Vagina (tissue), 2 donors: ENCODE measurements at regions not wholly inside any gene's neighbourhood (a gene's known extent, or its start where the extent isn't known, plus 50 kb on each side); places are given as distances from the start of the nearest gene placed in this dataset.

Source experiments
- DNase-seq, 2 donors: peaks; one replicate each; pipeline ENCODE4 v3.0.0-alpha.2; 2017; ENCODE audit errors: extremely low spot score in 2 of 2
- H3K27ac ChIP-seq: fragments of 200-600 bp; sonication (generic); one replicate; pipeline ENCODE4 v1.5.1; 2019
- H3K27me3 ChIP-seq: fragments of 200-600 bp; sonication (generic); one replicate; pipeline ENCODE4 v1.5.1; 2019
- H3K36me3 ChIP-seq, 2 donors: fragments of 200-600 bp; sonication (generic); one replicate each; pipeline ENCODE4 v1.5.1; 2017 to 2019
- H3K4me1 ChIP-seq: fragments of 200-600 bp; sonication (generic); one replicate; pipeline ENCODE4 v1.5.1; 2019
- H3K4me3 ChIP-seq, 2 donors: fragments of 200-600 bp; sonication (generic); 1 replicate in 1 of 2; 2 replicates in 1 of 2; pipeline ENCODE4 v1.5.1; 2016 to 2019
- H3K9me3 ChIP-seq: fragments of 200-600 bp; sonication (generic); one replicate; pipeline ENCODE4 v1.5.1; 2019
- POLR2A ChIP-seq, 2 donors: fragments of 450-650 bp; IDR thresholded peaks; one replicate each; pipeline ENCODE4 v1.6.1; 2017; ENCODE audit warnings: antibody characterized with exemption in 2 of 2, mild to moderate bottlenecking in 2 of 2, moderate library complexity in 2 of 2
- POLR2AphosphoS5 ChIP-seq, 2 donors: sonication (generic); formaldehyde crosslinking; IDR thresholded peaks; one replicate each; pipeline ENCODE4 v1.9.0; 2017; ENCODE audit warnings: antibody characterized with exemption in 2 of 2, mild to moderate bottlenecking in 2 of 2, low read depth in 1 of 2; ENCODE audit not compliant: insufficient read depth in 1 of 2
- intact Hi-C: fragments of 100-400 bp; cut with DNase I; formaldehyde crosslinking; loops from one replicate; pipeline ENCODE4 v1.15.1; 2023
- TF ChIP-seq, protein P1 (sequence below), 3 experiments: fragments of 450-650 bp in 2 of 3; fragments of 200-600 bp in 1 of 3; sonication (generic) in 1 of 3; IDR thresholded peaks; one replicate each; pipeline ENCODE4 v1.5.1; 2017 to 2019; ENCODE audit warnings: antibody characterized with exemption in 3 of 3, mild to moderate bottlenecking in 2 of 3, moderate library complexity in 2 of 3

DNA sequence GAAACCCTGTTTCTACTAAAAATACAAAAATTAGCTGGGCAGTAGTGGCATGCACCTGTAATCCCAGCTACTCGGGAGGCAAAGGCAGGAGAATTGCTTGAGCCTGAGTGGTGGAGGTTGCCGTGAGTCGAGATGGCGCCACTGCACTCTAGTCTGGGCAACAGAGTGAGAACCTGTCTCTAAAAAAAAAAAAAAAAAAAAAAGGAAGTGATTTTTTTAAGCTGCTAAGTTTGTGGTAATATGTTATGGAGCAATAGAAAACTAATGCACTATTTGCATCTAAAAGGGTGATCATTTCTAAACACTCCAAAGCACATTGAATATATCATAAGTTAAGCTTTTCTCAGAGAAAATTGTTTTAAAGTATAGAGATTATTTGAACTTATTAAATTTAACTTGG is 244.8 kb upstream of the SPAG17 start:
- Histone ChIP-seq H3K27me3 (no peaks in the 10 kb centered on the region), H3K9me3 (no peaks in the 10 kb centered on the region), H3K4me3 (no peak overlapping the region), H3K27ac (no peak overlapping the region), H3K4me1 (no peaks in the 10 kb centered on the region), H3K36me3 (no peaks in the 10 kb centered on the region)
- TF ChIP-seq, protein P1, sequence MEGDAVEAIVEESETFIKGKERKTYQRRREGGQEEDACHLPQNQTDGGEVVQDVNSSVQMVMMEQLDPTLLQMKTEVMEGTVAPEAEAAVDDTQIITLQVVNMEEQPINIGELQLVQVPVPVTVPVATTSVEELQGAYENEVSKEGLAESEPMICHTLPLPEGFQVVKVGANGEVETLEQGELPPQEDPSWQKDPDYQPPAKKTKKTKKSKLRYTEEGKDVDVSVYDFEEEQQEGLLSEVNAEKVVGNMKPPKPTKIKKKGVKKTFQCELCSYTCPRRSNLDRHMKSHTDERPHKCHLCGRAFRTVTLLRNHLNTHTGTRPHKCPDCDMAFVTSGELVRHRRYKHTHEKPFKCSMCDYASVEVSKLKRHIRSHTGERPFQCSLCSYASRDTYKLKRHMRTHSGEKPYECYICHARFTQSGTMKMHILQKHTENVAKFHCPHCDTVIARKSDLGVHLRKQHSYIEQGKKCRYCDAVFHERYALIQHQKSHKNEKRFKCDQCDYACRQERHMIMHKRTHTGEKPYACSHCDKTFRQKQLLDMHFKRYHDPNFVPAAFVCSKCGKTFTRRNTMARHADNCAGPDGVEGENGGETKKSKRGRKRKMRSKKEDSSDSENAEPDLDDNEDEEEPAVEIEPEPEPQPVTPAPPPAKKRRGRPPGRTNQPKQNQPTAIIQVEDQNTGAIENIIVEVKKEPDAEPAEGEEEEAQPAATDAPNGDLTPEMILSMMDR (IDR thresholded peaks at IDR 0.05) = no peak
- no peak for TF ChIP-seq POLR2AphosphoS5 (IDR thresholded peaks at IDR 0.05; ENCODE audit: insufficient read depth in 1 of 2, low read depth in 1 of 2)
- no peak for TF ChIP-seq POLR2A (IDR thresholded peaks at IDR 0.05)
- DNase-seq = no peak
- intact Hi-C loops = no loop called here

DNA sequence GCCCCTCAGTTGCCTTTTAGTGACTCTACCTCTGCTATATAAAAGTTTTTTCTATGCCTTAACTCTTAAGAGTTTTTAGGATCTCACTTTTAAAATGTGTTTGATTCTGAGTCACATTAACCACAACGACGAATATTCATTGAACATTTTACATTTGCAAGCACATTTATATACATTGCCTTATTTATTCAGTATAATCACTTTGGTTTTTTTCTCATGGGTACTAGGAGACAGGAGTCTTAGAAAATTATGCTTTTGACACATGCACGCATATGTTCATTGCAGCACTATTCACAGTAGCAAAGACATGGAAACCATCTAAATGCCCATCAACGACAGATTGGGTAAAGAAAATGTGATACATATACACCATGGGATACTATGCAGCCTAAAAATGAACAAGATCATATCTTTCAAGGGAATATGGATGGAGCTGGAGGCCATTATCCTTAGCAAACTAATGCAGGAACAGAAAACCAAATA is 236.9 kb upstream of the SPAG17 start:
- no peak for DNase-seq
- intact Hi-C loops = no loop called here
- H3K27ac ChIP-seq = no peak overlapping the region
- H3K4me1 ChIP-seq = no peaks in the 10 kb centered on the region
- H3K27me3 ChIP-seq = no peaks in the 10 kb centered on the region
- no peak overlapping the region for H3K4me3 ChIP-seq
- TF ChIP-seq POLR2A (IDR thresholded peaks at IDR 0.05) (no peak), POLR2AphosphoS5 (IDR thresholded peaks at IDR 0.05; ENCODE audit: insufficient read depth in 1 of 2, low read depth in 1 of 2) (no peak)
- H3K36me3 ChIP-seq = no peaks in the 10 kb centered on the region
- no peaks in the 10 kb centered on the region for H3K9me3 ChIP-seq

DNA sequence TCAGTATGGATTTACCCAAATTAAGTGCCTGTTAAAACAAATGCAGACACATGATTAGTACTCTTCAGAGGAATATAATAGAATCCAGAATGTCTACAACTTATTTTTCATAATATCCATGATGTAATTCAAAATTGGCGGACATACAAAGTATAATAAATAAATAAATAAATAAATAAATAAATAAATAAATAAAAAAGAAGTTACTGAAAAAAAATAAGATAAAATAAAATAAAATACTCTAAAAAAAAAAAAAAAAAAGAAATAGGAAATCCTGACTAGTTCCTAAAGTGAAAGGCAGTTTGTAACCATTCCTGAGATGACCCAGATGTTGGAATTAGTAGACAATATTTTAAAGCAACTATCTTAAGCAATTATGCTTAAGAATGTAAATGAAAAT is 219.0 kb upstream of the SPAG17 start:
- TF ChIP-seq POLR2A (IDR thresholded peaks at IDR 0.05) (no peak), POLR2AphosphoS5 (IDR thresholded peaks at IDR 0.05; ENCODE audit: insufficient read depth in 1 of 2, low read depth in 1 of 2) (no peak)
- TF ChIP-seq, protein P1 (IDR thresholded peaks at IDR 0.05) = no peak
- DNase-seq = no peak
- Histone ChIP-seq H3K4me3 (no peak overlapping the region), H3K4me1 (no peaks in the 10 kb centered on the region), H3K27ac (no peak overlapping the region), H3K9me3 (no peaks in the 10 kb centered on the region), H3K36me3 (no peaks in the 10 kb centered on the region), H3K27me3 (no peaks in the 10 kb centered on the region)
- intact Hi-C loops = no loop called here

DNA sequence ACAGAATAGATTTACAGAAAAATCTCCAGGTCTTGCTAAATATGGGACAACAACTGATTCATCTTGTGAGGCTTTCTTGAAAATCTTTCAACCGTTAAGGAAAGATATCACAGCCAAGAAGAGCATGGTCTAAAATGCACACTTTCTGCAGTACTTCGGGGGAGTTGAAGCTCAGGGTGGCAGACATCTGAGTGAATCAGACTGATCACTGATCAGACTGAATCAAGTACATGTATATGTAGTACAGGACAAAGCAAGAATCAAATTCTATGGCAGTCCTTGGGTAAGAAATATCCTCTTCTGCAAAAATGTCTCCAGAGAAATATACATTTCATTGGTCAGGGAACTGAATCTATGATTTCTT is 212.4 kb upstream of the SPAG17 start:
- intact Hi-C loops = no loop called here
- Histone ChIP-seq H3K36me3 (no peaks in the 10 kb centered on the region), H3K4me1 (peaks cover 3% of the 10 kb centered on the region), H3K27me3 (no peaks in the 10 kb centered on the region), H3K9me3 (no peaks in the 10 kb centered on the region), H3K27ac (no peak overlapping the region), H3K4me3 (no peak overlapping the region)
- DNase-seq = no peak
- TF ChIP-seq, protein P1 (IDR thresholded peaks at IDR 0.05) = no peak
- no peak for TF ChIP-seq POLR2A (IDR thresholded peaks at IDR 0.05)
- TF ChIP-seq POLR2AphosphoS5 (IDR thresholded peaks at IDR 0.05; ENCODE audit: insufficient read depth in 1 of 2, low read depth in 1 of 2) = no peak

DNA sequence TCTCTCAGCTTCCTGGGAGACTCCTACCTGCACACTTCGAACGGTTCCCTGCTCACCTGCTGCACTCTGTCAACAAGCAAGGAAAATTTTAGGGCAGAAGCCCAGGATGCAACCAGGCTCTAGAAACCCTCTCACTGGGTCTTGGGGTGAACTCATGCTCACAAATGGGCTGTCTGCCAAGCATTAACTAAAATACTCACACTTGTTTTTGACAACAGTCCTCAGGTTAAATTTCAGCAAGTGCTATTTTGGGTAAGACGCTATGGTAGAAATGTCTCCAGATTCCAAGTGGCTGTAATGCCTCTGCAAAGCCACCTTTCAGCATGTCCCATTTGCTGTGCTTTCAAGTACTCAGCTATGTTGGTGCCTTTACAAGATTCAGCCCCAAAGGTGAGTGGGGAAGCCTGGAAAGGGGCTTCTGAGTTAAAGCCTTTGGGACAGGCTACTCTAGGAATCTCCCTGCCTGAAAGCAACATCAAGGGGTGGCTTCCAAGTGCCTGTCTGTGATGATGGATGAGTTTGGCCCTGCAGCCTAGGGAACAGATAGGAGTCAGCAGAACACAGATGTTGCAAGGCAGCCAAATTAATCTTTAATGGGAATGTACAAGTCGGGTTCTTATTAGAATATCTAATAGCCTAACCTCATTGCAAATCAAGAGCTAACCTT is 211.9 kb upstream of the SPAG17 start:
- TF ChIP-seq, protein P1 (IDR thresholded peaks at IDR 0.05) = no peak
- TF ChIP-seq POLR2AphosphoS5 (IDR thresholded peaks at IDR 0.05; ENCODE audit: insufficient read depth in 1 of 2, low read depth in 1 of 2) = no peak
- no peak for TF ChIP-seq POLR2A (IDR thresholded peaks at IDR 0.05)
- no peaks in the 10 kb centered on the region for H3K9me3 ChIP-seq
- DNase-seq = no peak
- H3K27me3 ChIP-seq = no peaks in the 10 kb centered on the region
- H3K36me3 ChIP-seq = no peaks in the 10 kb centered on the region
- peaks cover 3% of the 10 kb centered on the region for H3K4me1 ChIP-seq
- intact Hi-C loops = no loop called here
- no peak overlapping the region for H3K4me3 ChIP-seq
- H3K27ac ChIP-seq = no peak overlapping the region
